ENCODE measurements at regions not wholly inside any gene's neighbourhood (a gene's known extent, or its start where the extent isn't known, plus 50 kb on each side); places are given as distances from the start of the nearest gene placed in this dataset.
"Not testable (repeated sequence)": the region's sequence is repeated elsewhere in the genome, so short reads cannot be mapped to it uniquely, and the experiment has no call there.

DNA sequence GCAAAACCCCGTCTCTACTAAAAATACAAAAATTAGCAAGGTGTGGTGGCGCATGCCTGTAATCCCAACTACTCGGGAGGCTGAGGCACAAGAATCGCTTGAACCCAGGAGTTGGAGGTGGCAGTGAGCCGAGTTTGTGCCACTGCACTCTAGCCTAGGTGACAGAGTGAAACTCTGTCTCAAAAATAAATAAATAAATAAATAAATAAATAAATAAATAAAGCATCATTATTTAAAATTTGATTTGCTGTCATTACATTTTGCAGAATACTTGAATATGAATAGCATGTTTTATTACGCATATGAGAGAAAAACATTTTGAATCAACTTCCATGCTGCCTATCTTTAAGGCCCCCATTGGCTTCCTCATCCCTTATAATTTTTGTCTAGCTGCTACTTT lies 53.4 kb upstream of the MED14 start:
- not testable (repeated sequence) for DNase-seq (ENCODE audit: low spot score in 2 of 2); FAIRE-seq

DNA sequence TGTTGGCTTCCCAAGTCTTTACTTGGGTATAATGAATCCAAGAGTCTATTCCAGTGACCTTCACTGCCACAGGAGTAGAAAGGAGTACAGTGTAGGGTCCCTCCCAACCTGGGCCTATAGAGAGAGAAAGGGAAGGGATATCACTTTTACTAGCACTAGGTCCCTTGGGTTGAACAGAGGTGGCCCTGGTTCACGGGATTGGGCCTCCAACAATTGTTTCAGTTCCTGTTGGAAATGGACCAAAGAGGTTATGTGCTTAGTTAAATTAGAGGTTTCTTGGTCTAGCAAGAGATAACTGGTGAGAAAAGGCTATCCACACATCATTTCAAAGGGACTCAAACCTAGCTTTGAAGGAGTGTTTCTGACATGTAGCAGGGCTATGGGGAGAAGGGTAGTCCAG lies 57.1 kb upstream of the MED14 start:
- FAIRE-seq: no peak

DNA sequence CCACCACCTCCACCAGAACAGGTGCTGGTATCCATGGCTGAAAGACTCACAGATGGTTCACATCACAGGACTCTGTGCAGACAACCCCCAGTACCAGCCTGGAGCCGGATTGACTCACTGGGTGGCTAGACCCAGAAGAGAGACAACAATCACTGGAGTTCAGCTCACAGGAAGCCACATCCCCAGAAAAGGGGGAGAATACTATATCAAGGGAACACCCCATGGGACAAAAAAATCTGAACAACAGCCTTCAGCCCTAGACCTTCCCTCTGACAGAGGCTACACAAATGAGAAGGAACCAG lies 59.4 kb upstream of the MED14 start:
- not testable (repeated sequence) for DNase-seq (ENCODE audit: low spot score in 2 of 2); FAIRE-seq

More for the DNA sequence above, 57.1 kb upstream of the MED14 start:
- DNase-seq (ENCODE audit: low spot score in 2 of 2): no peak

DNA sequence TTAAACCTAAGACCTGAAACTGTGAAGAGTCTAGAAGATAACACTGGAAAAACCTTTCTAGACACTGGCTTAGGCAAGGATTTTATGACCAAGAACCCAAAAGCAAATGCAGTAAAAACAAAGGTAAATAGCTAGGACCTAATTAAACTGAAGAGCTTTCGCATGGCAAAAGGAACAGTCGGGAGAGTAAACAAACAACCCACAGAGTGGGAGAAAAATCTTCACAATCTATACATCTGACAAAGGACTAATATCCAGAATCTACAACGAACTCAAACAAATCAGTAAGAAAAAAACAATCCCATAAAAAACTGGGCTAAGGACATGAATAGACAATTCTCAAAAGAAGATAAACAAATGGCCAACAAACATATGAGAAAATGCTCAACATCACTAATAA lies 64.4 kb upstream of the MED14 start:
- FAIRE-seq; DNase-seq (ENCODE audit: low spot score in 2 of 2): not testable (repeated sequence)

DNA sequence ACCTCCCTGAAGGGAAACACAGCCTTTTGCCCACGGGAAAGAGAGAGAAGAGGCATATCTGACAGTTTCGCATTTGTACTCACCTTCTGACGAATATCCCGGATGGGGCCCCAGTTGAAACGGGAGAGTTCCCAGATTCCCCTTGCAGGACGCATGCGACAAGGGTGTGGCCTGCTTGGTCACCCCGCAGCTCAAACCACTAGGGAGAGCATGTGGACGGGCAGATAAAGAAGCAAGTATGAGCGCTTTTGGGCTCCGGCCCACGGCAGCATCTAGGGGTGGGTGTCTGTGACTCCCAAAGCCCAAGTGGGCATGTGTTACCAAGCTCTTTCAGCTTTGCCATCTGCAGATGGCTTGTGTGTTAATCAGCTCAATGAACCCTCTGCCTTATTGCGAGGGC lies 70.1 kb upstream of the MED14 start:
- DNase-seq (ENCODE audit: low spot score in 2 of 2) (no peak), FAIRE-seq (no peak)

DNA sequence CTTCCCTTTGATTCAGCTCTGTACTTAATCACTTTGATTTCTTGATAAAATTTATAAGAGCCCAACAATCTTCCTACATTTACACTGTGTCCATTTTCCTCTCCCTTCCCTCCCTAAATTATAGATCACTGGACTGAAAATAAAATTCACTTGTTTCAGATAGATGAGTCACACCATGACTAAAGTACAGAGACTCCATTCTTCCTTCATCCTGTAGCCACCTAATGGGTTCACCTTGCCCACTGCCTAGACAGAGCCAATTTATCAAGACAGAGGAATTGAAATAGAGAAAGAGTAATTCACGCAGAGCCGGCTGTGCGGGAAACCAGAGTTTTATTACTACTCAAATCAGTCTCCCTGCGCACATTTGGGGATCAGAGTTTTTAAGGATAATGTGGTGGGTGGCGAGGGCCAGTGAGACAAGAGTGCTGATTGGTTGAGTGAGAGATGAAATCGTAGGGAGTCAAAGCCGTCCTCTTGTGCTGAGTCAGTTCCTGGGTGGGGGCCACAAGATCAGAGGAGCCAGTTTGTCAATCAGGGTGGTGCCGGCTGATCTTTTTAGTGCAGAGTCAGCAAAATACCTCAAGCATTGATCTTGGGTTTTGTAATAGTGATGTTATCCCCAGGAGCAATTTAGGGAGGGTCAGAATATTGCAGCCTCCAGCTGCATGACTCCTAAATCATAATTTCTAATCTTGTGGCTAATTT lies 71.3 kb upstream of the MED14 start:
- no peak for FAIRE-seq
- DNase-seq (ENCODE audit: low spot score in 2 of 2): no peak

DNA sequence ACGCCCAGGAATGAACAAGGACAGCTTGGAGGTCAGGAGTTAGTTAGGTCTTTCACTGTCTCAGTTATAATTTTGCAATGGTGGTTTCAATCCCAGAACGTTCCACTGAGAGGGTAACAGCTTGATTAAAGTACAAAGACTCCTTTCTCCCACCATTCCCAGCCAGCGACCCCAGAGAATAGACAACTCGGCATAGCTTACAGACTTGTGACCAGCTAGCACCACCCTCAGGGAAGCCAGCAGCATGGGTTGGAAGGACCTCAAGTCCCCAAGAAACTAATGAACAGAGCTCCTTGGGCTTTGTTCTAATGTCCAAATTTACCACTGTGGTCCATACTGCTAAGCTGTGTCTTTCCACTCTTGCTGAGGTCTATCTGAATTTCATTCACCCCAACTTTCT lies 72.0 kb upstream of the MED14 start:
- DNase-seq (ENCODE audit: low spot score in 2 of 2) (no peak), FAIRE-seq (no peak)

DNA sequence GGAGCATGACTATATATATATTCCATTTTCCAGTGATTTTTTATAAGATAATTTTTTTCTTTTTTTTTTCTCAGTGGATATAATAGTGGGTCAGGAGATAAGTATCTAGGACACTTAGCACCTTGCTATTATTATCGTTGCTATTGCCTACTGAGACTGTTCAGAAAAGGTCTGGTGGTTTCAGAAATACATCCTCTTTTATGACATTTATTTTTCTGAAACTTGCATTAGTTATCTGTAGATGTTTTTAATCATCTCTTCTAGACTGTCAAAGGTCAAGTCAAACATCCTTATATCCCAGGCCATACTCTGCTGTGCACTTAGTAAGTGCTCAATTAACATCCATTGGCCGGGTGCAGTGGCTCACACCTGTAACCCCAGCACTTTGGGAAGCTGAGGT lies 72.9 kb upstream of the MED14 start:
- no peak for DNase-seq (ENCODE audit: low spot score in 2 of 2)
- FAIRE-seq: no peak

DNA sequence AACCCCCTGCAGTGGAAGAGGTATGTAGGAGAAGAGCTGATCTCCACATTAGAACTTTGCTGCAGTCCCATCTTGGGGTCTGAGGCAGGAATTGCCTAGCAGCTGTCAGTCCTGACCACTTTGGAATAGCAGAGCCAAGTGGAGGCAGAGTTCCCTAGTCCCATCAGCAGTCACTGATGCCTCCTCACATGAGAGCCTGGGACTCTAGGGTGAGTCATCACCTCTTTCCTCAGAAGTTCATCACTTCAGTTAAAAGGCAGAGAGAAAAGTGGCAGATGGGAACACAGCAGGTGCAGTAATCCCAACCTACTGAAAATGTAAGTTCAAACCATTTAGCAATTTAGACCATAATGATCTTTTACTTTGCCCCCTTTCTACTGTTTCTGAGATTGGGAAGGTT lies 73.9 kb upstream of the MED14 start:
- no peak for DNase-seq (ENCODE audit: low spot score in 2 of 2)
- FAIRE-seq: no peak

DNA sequence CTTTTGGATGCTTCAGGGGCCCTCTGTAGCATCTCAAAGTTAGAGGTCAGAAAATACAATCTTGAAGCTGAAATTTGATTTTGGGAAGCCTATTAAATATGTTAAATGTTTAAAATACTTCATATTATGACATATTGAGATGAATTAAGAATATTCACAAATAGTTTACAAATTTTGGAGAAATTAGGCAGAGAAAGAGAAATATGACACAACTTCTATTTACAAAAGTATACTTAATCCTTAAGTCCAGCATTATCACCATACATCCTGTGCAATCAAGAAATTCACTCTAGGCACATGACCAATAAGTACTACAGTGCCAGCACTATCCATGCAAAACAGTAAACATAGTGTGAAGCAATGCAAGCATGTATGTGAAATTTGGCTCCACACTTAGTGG lies 79.7 kb upstream of the MED14 start:
- not testable (repeated sequence) for DNase-seq (ENCODE audit: low spot score in 2 of 2)

DNA sequence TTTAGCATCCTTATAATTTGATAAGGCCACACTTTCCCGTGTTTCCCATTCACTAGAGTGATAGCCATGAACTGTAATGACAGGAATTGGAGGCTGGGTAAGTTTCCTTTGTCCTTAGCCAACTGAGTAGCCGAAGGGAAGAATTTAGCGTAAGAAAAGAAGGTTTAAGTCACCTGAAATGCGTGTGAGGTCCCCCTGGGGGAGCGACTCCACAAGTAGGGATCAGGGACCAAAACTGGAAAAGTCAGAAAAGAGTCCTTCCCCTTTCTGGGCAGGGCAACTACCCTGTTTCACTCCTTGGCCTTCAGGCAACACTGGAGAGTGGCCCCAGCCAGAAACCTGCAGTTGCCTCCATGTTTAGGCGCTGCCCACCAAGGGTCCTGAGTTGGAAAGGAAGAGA lies 81.6 kb upstream of the MED14 start:
- FAIRE-seq: no peak
- DNase-seq (ENCODE audit: low spot score in 2 of 2): no peak

More for the DNA sequence above, 79.7 kb upstream of the MED14 start:
- FAIRE-seq: not testable (repeated sequence)

DNA sequence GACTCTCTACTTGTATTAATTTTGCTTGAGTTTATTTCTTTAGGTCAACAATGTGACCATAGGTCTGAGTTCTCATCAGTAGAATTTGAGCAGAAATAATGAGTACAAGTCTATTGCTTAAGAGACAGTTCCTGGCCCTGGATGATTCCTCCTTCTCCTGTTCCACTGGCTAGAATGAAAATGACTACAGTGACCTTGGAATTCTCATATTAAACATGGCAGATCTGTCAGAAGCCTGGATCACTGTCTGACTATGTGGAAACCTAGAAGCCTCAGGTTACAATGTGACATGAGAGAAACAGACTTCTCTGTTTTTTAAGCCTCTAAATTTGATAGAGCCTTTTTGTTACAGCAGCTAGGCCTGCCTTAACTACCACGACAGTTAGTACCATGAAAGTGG lies 82.9 kb upstream of the MED14 start:
- DNase-seq (ENCODE audit: low spot score in 2 of 2) (no peak), FAIRE-seq (no peak)

DNA sequence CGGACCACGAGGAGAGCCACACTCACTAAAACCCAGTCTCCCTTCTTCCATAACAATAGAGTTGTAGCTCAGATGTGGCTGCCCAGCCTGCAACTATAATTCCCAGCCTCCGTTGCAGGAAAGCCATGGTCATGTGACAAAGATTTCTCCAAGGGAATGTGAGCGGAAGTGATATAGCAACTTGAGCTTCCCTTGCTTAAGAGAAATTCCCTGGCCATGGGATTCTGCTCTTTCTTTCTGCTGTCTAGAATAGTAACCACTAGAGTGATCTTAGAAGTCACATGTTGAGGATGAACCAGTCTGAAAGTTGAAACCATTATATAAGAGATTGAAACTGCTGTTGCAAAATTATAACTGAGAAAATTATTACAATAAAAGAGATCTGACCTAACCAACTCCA lies 86.4 kb upstream of the MED14 start:
- no peak for FAIRE-seq
- no peak for DNase-seq (ENCODE audit: low spot score in 2 of 2)

DNA sequence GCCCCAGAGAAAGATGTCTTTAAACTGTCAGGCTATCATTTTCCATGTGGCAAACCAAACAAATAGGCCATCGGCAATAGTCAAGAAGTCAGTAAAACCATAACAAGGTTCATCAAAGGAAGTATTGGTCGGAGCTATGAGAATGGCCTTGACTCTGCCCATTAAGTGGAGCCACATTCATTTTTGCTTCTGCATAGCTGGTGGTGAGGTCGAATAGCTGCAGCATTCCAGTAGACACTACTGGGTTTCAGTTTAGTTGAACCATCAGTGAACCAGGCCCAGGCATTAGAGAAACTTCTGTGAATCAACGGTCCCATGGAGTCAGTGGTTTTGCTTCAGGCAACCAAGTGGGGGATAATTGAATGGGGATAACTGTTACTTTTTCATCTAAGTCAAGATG lies 92.0 kb upstream of the MED14 start:
- no peak for FAIRE-seq
- DNase-seq (ENCODE audit: low spot score in 2 of 2): no peak

DNA sequence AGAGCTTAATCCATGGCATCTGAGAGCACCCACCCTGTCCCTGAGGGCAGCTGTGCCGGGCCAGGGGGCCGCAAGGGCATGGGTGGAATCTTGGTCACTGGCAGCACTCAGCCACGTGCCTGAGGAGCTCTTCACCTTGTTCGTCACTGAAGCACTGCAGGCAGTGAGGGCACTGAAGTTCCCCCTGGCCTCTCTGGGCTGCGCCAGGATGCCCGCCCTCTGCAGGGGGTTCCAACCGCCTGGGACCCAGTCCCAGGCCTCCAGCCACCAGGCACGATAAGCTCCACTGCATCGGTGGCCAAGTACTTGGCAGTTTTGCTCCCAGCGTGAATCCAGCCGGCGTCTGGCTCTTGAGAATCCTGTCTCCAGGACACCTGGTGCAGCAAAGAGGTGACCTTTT lies 96.4 kb upstream of the MED14 start:
- DNase-seq (ENCODE audit: low spot score in 2 of 2) (no peak), FAIRE-seq (no peak)

DNA sequence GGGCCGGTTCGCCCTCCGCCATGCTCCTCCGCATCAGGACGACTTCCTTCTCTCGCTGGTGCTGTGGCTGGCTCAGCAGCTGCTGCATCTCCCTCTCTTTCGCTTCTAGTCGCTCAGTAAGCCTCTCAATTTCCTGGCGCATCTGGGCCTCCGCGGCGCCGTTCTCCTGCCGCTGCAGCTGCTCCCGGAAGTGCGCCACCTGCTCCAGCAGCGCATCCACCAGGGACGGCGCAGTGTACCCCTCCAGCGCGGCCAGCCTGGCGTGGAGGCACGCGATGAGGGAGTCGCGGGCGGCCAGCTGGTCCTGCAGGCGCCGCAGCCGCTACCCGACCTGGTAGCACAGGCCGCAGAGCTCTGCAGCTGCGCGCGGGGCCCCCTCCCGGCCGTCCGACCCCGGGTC lies 97.4 kb upstream of the MED14 start:
- no peak for FAIRE-seq
- DNase-seq (ENCODE audit: low spot score in 2 of 2): no peak

DNA sequence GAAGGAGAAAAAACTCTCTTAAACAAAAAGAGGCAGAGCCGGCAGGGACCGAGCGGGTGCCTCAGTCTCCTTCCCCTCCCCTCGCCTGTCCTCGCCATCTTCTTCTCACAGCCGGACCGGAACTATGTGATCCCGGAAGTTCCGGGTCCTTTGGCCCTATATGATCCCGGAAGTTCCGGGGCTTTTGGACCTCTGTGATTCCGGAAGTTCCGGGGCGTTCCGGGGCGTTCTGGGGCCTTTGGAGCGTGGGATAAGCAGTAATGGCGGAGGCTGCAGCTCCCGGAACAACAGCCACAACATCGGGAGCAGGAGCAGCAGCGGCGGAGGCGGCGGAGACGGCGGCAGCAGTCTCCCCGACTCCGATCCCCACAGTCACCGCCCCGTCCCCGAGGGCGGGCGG lies 98.9 kb upstream of the MED14 start:
- no peak for DNase-seq (ENCODE audit: low spot score in 2 of 2)
- no peak for FAIRE-seq

DNA sequence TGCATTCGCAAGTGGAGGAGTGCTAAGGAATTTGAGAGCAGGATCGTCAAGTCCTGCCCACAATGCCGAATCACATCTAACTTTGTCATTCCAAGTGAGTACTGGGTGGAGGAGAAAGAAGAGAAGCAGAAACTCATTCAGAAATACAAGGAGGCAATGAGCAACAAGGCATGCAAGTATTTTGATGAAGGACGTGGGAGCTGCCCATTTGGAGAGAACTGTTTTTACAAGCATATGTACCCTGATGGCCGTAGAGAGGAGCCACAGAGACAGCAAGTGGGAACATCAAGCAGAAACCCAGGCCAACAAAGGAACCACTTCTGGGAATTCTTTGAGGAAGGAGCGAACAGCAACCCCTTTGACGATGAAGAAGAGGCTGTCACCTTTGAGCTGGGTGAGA lies 100.2 kb upstream of the MED14 start:
- FAIRE-seq (no peak), DNase-seq (ENCODE audit: low spot score in 2 of 2) (no peak)

DNA sequence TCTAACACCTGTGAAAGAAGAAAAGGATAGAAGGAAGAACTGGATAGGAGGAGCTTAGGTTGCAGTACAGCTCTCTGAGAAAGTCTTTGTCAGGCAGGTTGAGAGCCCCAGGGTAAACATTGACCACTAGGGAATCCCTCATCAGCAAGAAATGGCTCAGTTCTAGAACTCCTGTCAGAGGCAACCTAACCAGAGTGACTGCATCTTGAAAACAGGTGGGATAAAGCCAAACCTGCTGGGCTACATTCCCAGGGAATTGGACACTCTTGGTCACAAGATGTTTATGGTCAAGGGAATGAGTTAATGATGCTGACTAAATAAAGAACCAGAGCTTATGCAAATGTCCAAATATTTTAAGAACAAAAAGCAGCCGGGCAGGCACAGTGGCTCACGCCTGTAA lies 108.3 kb upstream of the MED14 start:
- FAIRE-seq (no peak), DNase-seq (ENCODE audit: low spot score in 2 of 2) (no peak)

DNA sequence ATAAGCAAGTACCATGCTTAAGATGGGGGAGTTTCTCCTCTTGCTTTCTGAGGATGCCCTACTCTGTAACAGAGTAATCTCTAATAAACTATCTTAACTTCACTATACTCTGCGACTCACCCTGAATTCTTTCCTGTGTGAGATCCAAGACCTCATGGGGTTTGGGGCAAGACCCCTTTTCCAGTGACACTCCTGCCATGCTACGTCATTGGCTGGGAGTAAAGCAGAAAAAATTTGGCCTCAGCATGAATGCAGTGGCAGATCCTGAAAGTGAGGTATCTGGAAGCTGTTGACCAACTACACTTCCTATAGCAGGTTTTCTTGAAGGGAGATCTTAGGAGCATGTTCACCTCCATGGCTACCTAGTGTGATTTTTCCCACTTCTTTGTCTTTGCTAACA lies 109.1 kb upstream of the MED14 start:
- no peak for DNase-seq (ENCODE audit: low spot score in 2 of 2)
- no peak for FAIRE-seq

DNA sequence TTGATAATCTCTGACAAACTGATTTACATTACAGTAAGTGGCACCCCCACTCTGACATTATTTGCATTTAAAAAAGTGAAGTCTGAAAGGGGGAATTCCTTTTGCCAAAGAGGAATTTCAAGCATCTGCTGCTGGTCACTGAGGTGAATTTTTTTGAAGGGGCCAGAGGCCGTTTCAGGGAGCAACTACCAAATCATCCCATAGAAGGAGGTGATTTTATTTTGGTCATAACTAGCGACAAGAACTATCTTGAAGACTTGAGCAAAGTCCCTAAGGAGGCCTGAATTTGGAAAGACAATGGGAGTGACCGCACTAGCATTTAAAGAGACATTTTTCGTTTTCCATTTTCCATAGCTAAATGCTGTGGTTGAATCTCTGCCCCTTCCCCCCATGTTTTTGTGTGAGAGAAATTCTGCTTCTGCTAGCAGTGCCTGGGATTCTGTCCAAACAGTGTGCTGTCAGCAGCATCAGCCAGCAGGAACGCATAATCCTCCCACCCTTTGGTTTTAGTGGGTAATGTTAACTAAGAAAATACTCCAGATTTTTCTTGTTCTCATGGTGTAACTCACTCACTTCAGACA lies 110.1 kb upstream of the MED14 start:
- FAIRE-seq: no peak
- no peak for DNase-seq (ENCODE audit: low spot score in 2 of 2)

DNA sequence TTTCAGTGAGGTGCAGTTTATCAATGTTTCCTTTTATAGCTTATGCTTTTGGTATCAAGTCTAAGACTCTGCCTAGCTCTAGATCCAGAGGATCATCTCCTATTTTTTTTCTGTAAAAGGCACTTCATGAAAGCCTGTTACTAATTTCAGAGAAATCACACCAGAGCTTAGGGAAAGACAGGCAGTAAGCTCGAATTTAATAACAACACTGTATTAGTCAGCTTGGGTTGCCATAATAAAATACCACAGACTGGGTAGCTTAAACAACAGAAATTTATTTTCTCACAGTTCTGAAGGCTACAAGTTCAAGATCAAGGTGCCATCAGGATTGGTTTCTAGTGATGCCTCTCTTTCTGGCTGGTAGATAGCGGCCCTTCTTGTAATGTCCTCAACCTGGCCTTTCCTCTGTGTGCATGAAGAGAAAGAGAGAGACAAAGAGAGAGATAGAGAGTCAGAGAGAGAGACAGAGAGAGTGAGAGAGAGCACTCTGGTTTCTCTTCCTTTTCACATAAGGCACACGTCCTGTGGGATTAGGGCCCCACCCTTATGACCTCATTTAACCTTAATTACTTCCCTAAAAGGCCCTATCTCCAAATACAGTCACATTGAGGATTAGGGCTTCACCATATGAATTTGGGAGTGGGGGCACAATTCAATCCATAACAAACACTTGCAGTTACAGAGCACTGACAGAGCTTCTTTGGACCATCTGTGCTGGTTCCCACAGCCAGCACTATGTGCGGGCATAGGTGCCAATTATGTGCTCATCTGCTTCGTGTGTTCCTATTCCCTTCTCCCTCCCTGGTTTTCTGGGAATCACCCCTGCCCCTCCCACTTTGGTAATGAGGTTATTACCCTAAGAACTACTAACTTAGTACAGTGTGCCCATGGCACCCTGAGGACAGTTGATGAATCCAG lies 114.8 kb upstream of the MED14 start:
- DNase-seq (ENCODE audit: low spot score in 2 of 2) (no peak), FAIRE-seq (no peak)

Data from frontal cortex (tissue), 3 donors.